Spleen (tissue), 11 donors: ENCODE measurements at regions not wholly inside any gene's neighbourhood (a gene's known extent, or its start where the extent isn't known, plus 50 kb on each side); places are given as distances from the start of the nearest gene placed in this dataset.

Source experiments
- DNase-seq: peaks from one replicate; pipeline ENCODE4 v3.0.0-alpha.2; 2020
- H3K27ac ChIP-seq, 8 donors: fragments of 200-600 bp; sonication (generic) in 7 of 8; 1 replicate in 4 of 8; 2 replicates in 4 of 8; pipeline versions ENCODE4 v1.5.0 to v1.8.0; 2016 to 2021; ENCODE audit warnings: inconsistent platforms in 4 of 8, mild to moderate bottlenecking in 4 of 8, moderate library complexity in 1 of 8
- H3K27me3 ChIP-seq, 7 donors: fragments of 200-600 bp; sonication (generic) in 6 of 7; replicated peaks in 1 of 7; 1 replicate in 4 of 7; 2 replicates in 3 of 7; pipeline versions ENCODE4 v1.5.0 to v1.8.0; 2016 to 2021; ENCODE audit warnings: inconsistent platforms in 3 of 7, mild to moderate bottlenecking in 1 of 7
- H3K36me3 ChIP-seq, 6 donors: fragments of 200-600 bp; sonication (generic) in 5 of 6; 1 replicate in 4 of 6; 2 replicates in 2 of 6; pipeline versions ENCODE4 v1.5.0 to v1.8.0; 2016 to 2021; ENCODE audit warnings: inconsistent platforms in 2 of 6
- H3K4me1 ChIP-seq, 6 donors: fragments of 200-600 bp; sonication (generic) in 5 of 6; 1 replicate in 3 of 6; 2 replicates in 3 of 6; pipeline versions ENCODE4 v1.5.0 to v1.8.0; 2016 to 2021; ENCODE audit warnings: inconsistent platforms in 3 of 6
- H3K4me3 ChIP-seq, 8 donors: fragments of 200-600 bp; sonication (generic) in 7 of 8; 1 replicate in 4 of 8; 2 replicates in 4 of 8; pipeline versions ENCODE4 v1.5.0 to v1.8.0; 2016 to 2021; ENCODE audit warnings: inconsistent platforms in 4 of 8, mild to moderate bottlenecking in 4 of 8, moderate library complexity in 2 of 8
- H3K9me3 ChIP-seq, 8 donors: fragments of 200-600 bp; sonication (generic) in 7 of 8; 1 replicate in 4 of 8; 2 replicates in 4 of 8; pipeline versions ENCODE4 v1.5.0 to v1.8.0; 2016 to 2021; ENCODE audit warnings: inconsistent platforms in 4 of 8
- CTCF ChIP-seq, 11 experiments: fragments of 200-600 bp in 7 of 11; fragments of 450-650 bp in 4 of 11; sonication (generic) in 4 of 11; IDR thresholded peaks in 8 of 11; conservative IDR thresholded peaks in 3 of 11; 1 replicate in 7 of 11; 2 replicates in 4 of 11; pipeline versions ENCODE4 v1.4.0 to v1.8.0; 2016 to 2021; ENCODE audit warnings: antibody characterized with exemption in 11 of 11, inconsistent platforms in 4 of 11, mild to moderate bottlenecking in 1 of 11
- POLR2A ChIP-seq, 3 donors: fragments of 450-650 bp; IDR thresholded peaks; one replicate each; pipeline ENCODE4 v1.5.1; 2017; ENCODE audit warnings: antibody characterized with exemption in 3 of 3, mild to moderate bottlenecking in 1 of 3
- POLR2AphosphoS5 ChIP-seq, 3 donors: sonication (generic); formaldehyde crosslinking; IDR thresholded peaks; one replicate each; pipeline ENCODE4 v1.5.1; 2017; ENCODE audit warnings: antibody characterized with exemption in 3 of 3
- WGBS, 5 donors: extraction: QIAGEN DNeasy Blood & Tissue Kit in 3 of 5; methylation state at CpG; one replicate each; pipeline versions ENCODE4 v1.1.5 to v1.1.7; 2013 to 2018; 5-methylcytosine and 5-hydroxymethylcytosine counted together
- intact Hi-C: fragments of 100-400 bp; cut with DNase I; formaldehyde crosslinking; loops from one replicate; pipeline ENCODE4 v1.15.0; 2023; ENCODE audit warnings: low total_unique reads
- donor health status: healthy with polysubstance abuse.
- donor health status: DM: no; HTN: no; CAD: no; lungs with moderate emphysema.
- donor health status: DM: no; HTN: no; CAD: no.
- donor health status: Bipolar disorder and iron deficiency.
- donor health status: healthy.
- donor health status: DM: no; HTN: no; CAD: no.
- donor health status: DM: yes; HTN: yes; CAD: no.

- Histone ChIP-seq H3K4me1 (no peaks in the 10 kb centered on the region), H3K27ac (no peak overlapping the region), H3K4me3 (no peak overlapping the region), H3K27me3 (no peaks in the 10 kb centered on the region), H3K9me3 (peaks cover 0 to 2% (median 0%) of the 10 kb centered on the region in 8 donors), H3K36me3 (no peaks in the 10 kb centered on the region)
- intact Hi-C loops = no loop called here
- no peak for DNase-seq
- whole genome bisulfite sequencing, 5 donors = 78 to 89% (median 87%) methylated on average over 1 of the region's 1 CpG
- TF ChIP-seq CTCF (IDR thresholded peaks at IDR 0.05 in 8 of 11, conservative IDR thresholded peaks at IDR 0.05 in 3 of 11) (no peak), POLR2A (IDR thresholded peaks at IDR 0.05) (no peak), POLR2AphosphoS5 (IDR thresholded peaks at IDR 0.05) (no peak)
These were observed 1074.2 kb downstream of the STIM2 start for GRCh38 chr4:27934871-27935270.

GRCh38 chr4:27946799-27947198 lies 1086.2 kb downstream of the STIM2 start:
- Histone ChIP-seq H3K27ac (no peak overlapping the region), H3K9me3 (peaks cover 0 to 4% (median 0%) of the 10 kb centered on the region in 8 donors), H3K36me3 (no peaks in the 10 kb centered on the region), H3K4me3 (no peak overlapping the region), H3K27me3 (no peaks in the 10 kb centered on the region), H3K4me1 (no peaks in the 10 kb centered on the region)
- DNase-seq = no peak
- no peak for TF ChIP-seq POLR2AphosphoS5 (IDR thresholded peaks at IDR 0.05)
- TF ChIP-seq POLR2A (IDR thresholded peaks at IDR 0.05) = no peak
- TF ChIP-seq CTCF (IDR thresholded peaks at IDR 0.05 in 8 of 11, conservative IDR thresholded peaks at IDR 0.05 in 3 of 11) = no peak
- intact Hi-C loops = no loop called here
- WGBS, 5 donors = 84 to 96% (median 92%) methylated on average over 1 of the region's 1 CpG

- H3K27me3 ChIP-seq = no peaks in the 10 kb centered on the region
- no peaks in the 10 kb centered on the region for H3K4me1 ChIP-seq
- H3K9me3 ChIP-seq = peaks cover 0 to 4% (median 0%) of the 10 kb centered on the region in 8 donors
- WGBS, 5 donors = 70 to 85% (median 73%) methylated on average over 2 of the region's 2 CpGs
- no peak overlapping the region for H3K27ac ChIP-seq
- DNase-seq = no peak
- H3K4me3 ChIP-seq = no peak overlapping the region
- intact Hi-C loops = no loop called here
- H3K36me3 ChIP-seq = no peaks in the 10 kb centered on the region
- TF ChIP-seq POLR2A (IDR thresholded peaks at IDR 0.05) (no peak), CTCF (IDR thresholded peaks at IDR 0.05 in 8 of 11, conservative IDR thresholded peaks at IDR 0.05 in 3 of 11) (no peak), POLR2AphosphoS5 (IDR thresholded peaks at IDR 0.05) (no peak)
These were observed 1086.7 kb downstream of the STIM2 start for GRCh38 chr4:27947302-27947701.

- no peak for DNase-seq
- intact Hi-C loops = no loop called here
- H3K4me3 ChIP-seq = no peak overlapping the region
- H3K4me1 ChIP-seq = no peaks in the 10 kb centered on the region
- H3K27ac ChIP-seq = no peak overlapping the region
- TF ChIP-seq CTCF (IDR thresholded peaks at IDR 0.05 in 8 of 11, conservative IDR thresholded peaks at IDR 0.05 in 3 of 11) = no peak
- no peaks in the 10 kb centered on the region for H3K36me3 ChIP-seq
- no peaks in the 10 kb centered on the region for H3K9me3 ChIP-seq
- H3K27me3 ChIP-seq = no peaks in the 10 kb centered on the region
These were observed 1103.5 kb downstream of the STIM2 start for GRCh38 chr4:27964095-27964494.
